Activated CD8-positive, alpha-beta memory T cell treated with anti-CD3 and anti-CD28 coated beads for 36 hours (primary cell): ENCODE measurements at regions not wholly inside any gene's neighbourhood (a gene's known extent, or its start where the extent isn't known, plus 50 kb on each side); places are given as distances from the start of the nearest gene placed in this dataset.

Experiments
- CTCF ChIA-PET: fragments of 350-600 bp; sonication (Branson Sonifier 250); formaldehyde crosslinking; loops from one replicate; lab custom pipeline; 2021; ENCODE audit warnings: antibody characterized with exemption; lab: Charles Lee
- POLR2A ChIA-PET: fragments of 350-600 bp; sonication (Branson Sonifier 250); formaldehyde crosslinking; loops from one replicate; lab custom pipeline; 2021; ENCODE audit warnings: antibody characterized with exemption; lab: Charles Lee

DNA sequence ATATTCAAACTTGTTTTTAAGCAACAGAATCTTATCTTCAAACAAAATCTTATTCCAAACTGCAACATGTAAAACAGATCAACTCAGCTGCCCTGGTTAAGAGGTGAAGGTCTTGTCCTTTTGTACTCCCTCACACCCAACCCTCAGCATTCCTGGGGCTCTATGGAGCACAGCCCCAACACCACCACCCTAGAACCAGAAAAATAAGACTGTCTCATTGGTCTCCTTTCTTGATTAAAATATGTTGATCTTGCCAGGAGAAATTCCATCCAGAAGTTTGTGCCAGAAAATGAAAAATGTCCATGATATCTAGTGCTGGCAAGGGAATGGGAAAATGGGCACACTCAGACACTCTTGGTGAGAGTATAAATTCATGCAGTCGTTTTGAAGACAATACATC is 62.1 kb upstream of the TMEM17 start:
- CTCF ChIA-PET: no interaction called here

DNA sequence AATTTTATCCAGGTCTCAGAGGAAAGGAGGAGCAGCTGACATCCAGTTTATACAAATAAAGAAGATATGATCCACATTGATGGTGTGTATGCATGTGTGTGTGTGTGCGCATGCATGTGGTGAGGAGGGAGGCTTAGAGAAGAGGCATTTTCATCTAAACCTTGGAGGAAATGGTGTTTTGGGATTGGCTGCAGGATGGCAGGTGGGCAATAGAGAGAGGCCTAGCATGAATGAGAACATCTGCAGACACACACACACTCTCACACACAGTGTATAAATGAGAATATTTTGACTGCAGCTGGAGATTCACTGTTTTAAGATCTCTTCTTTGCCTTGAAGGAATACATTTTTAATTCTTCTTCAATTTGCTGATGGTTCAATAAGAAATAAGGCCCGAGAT is 61.7 kb upstream of the TMEM17 start:
- CTCF ChIA-PET: no interaction called here
- POLR2A ChIA-PET: no interaction called here

More for the DNA sequence above, 62.1 kb upstream of the TMEM17 start:
- POLR2A ChIA-PET: no interaction called here

DNA sequence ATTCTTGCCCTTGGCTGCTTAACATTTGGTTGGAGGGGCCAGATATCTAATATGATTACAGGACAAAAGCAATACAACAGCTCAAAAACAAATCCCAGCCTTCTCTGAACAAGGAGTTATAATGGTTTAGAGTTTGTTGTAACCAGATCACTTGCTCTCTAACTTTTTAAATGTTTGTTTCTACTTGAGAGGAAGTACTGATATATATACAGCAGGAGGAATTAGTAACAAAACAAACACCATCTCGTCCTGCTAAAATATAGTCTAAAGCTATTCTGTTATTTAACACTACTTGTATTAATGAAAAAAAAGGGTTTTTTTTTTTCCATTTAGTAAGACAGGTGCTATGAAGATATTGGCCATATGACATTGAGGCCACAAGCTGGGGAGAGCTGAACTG is 60.9 kb upstream of the TMEM17 start:
- ChIA-PET CTCF (no interaction called here), POLR2A (no interaction called here)

DNA sequence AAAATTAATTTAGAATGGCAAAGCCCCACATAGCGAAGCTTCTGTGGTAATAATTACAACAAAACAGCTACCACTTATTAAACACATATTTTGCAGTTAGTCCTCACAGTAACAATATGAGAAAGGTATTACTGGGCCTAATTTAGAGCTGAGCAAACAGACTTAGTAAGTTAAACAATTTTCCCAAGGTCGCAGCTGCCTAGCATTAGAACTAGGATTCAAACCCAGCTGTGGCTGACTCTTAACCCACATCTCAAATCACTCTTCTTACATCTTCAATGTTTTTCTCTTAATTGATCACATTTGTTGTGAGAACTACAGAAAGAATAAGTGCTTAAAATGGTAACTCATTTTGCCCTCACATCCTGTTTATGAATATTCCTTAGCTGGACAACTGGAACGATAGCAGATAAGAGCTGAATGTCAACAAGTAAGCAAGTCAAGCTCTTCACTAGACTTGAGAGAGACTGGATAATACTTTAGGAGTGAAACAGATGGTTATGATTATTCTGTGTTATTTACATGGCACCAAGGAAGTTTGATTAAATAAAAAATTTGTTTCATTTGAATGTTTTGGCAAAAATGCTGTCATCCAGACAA is 59.4 kb upstream of the TMEM17 start:
- ChIA-PET CTCF (interaction anchor here (1.3 kb wide), 1 partner anchor 11 kb away, joined by 3 read pairs; no protein-coding TSS in a partner anchor), POLR2A (no interaction called here)

DNA sequence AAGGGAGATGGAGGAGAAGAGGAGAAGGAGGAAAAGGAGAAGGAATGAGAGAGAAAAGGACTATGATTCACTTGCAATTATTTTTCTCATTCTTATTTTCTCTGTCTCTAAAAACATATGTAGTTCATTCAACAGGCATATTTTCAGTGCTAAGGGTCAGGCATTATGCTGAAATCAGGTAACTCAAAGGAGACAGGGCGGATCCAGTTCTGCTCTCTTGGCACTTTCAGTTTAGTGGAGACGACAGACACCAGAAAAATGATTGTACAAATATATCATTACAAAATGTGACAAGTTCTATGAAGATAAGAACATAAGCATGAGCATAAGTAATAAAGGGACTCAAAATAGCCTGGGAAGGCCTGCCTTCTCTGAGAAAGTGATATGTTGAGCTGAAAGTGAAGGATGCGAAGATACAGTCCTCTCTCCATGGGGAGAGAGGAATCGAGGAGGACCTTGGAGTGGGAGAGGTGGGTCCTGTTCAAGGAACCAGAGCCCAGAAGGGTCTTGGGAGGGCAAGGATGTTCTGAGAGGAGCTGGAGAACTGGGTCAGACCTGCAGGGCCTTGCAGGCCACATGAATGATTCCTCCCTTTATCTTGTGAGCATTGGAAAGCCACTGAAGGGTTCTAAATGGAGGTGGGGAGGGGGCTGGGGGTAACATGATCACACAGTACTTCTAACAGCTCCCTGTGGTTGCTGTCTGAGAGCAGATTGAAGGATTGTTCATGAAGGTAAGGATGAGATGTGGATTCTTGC is 58.6 kb upstream of the TMEM17 start:
- CTCF ChIA-PET: interaction anchor here (1.3 kb wide), 1 partner anchor 12 kb away, joined by 3 read pairs; no protein-coding TSS in a partner anchor
- POLR2A ChIA-PET: no interaction called here

DNA sequence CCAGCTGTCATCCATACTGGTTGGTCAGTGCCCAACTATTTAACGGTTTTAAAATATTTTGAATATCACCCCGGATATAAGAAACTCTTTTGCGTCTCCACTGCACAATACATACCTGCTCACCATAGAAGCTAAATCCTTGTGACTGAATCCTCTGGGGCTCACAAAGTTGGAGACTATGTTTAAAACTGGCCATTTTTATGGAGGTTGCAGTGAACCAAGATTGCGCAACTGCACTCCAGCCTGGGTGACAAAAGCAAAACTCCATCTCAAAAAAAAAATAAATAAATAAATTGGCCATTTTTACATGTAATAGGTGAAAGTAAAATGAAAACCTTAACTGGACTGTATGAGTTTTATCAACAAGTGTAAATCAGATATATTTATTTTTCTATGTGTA is 55.6 kb upstream of the TMEM17 start:
- CTCF ChIA-PET: no interaction called here
- POLR2A ChIA-PET: no interaction called here

DNA sequence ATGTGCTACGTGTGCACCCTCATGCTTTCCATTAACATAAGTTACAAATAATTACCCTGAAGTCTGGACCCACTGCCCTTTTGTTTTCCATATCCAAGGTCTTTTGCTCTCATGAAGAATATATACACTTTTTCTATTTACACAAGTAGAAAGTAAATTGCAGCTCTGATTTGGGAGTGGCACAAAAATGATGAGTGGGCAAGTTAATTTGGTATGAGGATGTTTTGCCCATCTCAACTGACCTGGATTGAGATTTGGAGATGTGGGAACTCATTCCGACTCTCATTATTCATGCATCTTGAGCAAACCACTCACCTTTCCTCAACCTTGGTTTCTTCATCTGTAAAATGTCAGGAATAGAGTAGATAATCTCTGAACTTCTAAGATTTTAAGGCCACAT is 53.6 kb upstream of the TMEM17 start:
- POLR2A ChIA-PET: no interaction called here
- CTCF ChIA-PET: no interaction called here

DNA sequence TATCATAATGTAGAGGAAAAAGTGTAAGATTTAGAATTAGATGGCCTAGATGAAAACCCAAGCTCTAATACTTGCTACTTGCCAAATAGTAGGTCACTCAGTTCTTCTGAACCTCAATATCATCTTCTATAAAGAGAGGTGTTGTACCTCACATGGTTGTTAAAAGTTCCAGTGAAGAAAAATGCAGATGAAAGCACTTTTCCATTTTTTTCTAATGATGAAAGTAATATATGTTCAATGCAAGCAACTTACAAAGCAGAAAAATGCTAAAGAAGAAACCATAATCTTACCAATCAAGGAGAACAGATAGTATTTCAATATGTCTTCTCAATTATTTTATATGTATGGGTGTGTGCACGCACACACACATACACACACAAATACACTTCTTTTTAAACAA is 52.7 kb upstream of the TMEM17 start:
- ChIA-PET POLR2A (no interaction called here), CTCF (no interaction called here)

DNA sequence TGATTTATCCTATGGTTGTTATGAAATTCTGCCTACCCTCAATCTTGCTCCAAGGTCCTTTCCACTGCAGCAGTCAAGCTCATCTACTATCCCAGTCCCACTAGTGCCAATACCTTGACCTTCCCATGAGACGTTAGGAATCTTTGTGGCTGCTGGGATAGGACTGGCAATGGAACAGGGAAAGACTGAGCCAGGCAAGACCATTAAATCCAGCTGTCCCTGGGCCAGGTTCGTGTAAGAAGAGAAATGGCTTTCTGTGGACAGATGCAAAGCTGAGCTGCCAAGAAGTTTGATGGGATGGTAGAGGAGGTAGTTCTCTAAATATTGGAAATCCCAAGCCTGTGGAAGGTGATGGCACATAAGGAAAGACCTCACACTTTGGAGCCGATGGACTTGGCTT is 50.1 kb upstream of the TMEM17 start:
- CTCF ChIA-PET: no interaction called here

More for the DNA sequence above, 50.1 kb upstream of the TMEM17 start:
- POLR2A ChIA-PET: no interaction called here
